GM21529 (cell line): ENCODE measurements at regions not wholly inside any gene's neighbourhood (a gene's known extent, or its start where the extent isn't known, plus 50 kb on each side); places are given as distances from the start of the nearest gene placed in this dataset.

Experiments used
- ATAC-seq: cut with Tn5 transposase; IDR thresholded peaks from one replicate; pipeline ENCODE4 v1.9.1; 2021; ENCODE audit not compliant: unreplicated experiment

GRCh38 chr13:99027661-99028425 is 50.0 kb upstream of the DOCK9 start:
- ATAC-seq: no peak

GRCh38 chr13:99028890-99029289 is 51.0 kb upstream of the DOCK9 start:
- no peak for ATAC-seq

GRCh38 chr13:99029576-99029975 is 51.7 kb upstream of the DOCK9 start:
- no peak for ATAC-seq

GRCh38 chr13:99030326-99030725 is 52.5 kb upstream of the DOCK9 start:
- no peak for ATAC-seq

- ATAC-seq: no peak
These were observed 54.0 kb upstream of the DOCK9 start for GRCh38 chr13:99031832-99032231.

GRCh38 chr13:99033814-99034213 is 56.0 kb upstream of the DOCK9 start:
- ATAC-seq: no peak

- no peak for ATAC-seq
These were observed 56.6 kb upstream of the DOCK9 start for GRCh38 chr13:99034333-99035085.

- no peak for ATAC-seq
These were observed 57.9 kb upstream of the DOCK9 start for GRCh38 chr13:99035715-99036114.

- no peak for ATAC-seq
These were observed 59.9 kb upstream of the DOCK9 start for GRCh38 chr13:99037756-99038155.

GRCh38 chr13:99039718-99040280 is 61.9 kb upstream of the DOCK9 start:
- no peak for ATAC-seq

GRCh38 chr13:99040536-99041131 is 62.8 kb upstream of the DOCK9 start:
- ATAC-seq: no peak

- no peak for ATAC-seq
These were observed 63.5 kb upstream of the DOCK9 start for GRCh38 chr13:99041337-99041736.

- peak; percentile 33 for ATAC-seq
These were observed 63.9 kb upstream of the DOCK9 start for GRCh38 chr13:99041788-99042187.

- ATAC-seq: no peak
These were observed 64.8 kb upstream of the DOCK9 start for GRCh38 chr13:99042521-99043250.

GRCh38 chr13:99043831-99044231 is 66.0 kb upstream of the DOCK9 start:
- no peak for ATAC-seq

GRCh38 chr13:99044764-99045163 is 66.9 kb upstream of the DOCK9 start:
- no peak for ATAC-seq

GRCh38 chr13:99045396-99045795 is 67.5 kb upstream of the DOCK9 start:
- no peak for ATAC-seq

- ATAC-seq: no peak
These were observed 69.0 kb upstream of the DOCK9 start for GRCh38 chr13:99046851-99047250.

- no peak for ATAC-seq
These were observed 73.2 kb upstream of the DOCK9 start for GRCh38 chr13:99050983-99051488.

GRCh38 chr13:99051768-99052455 is 74.0 kb upstream of the DOCK9 start:
- ATAC-seq: no peak
